ENCODE measurements at regions not wholly inside any gene's neighbourhood (a gene's known extent, or its start where the extent isn't known, plus 50 kb on each side); places are given as distances from the start of the nearest gene placed in this dataset.

GRCh38 chr5:26482076-26482809 lies 556.1 kb downstream of the CDH9 start:
- TF ChIP-seq POLR2A (IDR thresholded peaks at IDR 0.05) (no peak), CTCF (IDR thresholded peaks at IDR 0.05) (no peak)

Measured in heart left ventricle (tissue), 13 donors.